Amniotic stem cell (primary cell): ENCODE measurements at regions not wholly inside any gene's neighbourhood (a gene's known extent, or its start where the extent isn't known, plus 50 kb on each side); places are given as distances from the start of the nearest gene placed in this dataset.
"Not testable (repeated sequence)": the region's sequence is repeated elsewhere in the genome, so short reads cannot be mapped to it uniquely, and the experiment has no call there.

Experiments
- DNase-seq: peaks from one replicate; lab custom pipeline; 2025; lab: John Stamatoyannopoulos, UW

- no peak for DNase-seq
Measured at GRCh38 chr12:25424211-25424731, 128.8 kb downstream of the LMNTD1 start.

- DNase-seq, result no peak
Measured at GRCh38 chr12:25423355-25424050, 129.6 kb downstream of the LMNTD1 start.

- DNase-seq, result no peak
Measured at GRCh38 chr12:25422241-25422640, 130.8 kb downstream of the LMNTD1 start.

- no peak for DNase-seq
Measured at GRCh38 chr12:25421651-25422167, 131.4 kb downstream of the LMNTD1 start.

GRCh38 chr12:25420116-25420515 is 133.0 kb downstream of the LMNTD1 start:
- no peak for DNase-seq

GRCh38 chr12:25419595-25419994 is 133.5 kb downstream of the LMNTD1 start:
- no peak for DNase-seq

- DNase-seq, result no peak
Measured at GRCh38 chr12:25417071-25417470, 136.0 kb downstream of the LMNTD1 start.

GRCh38 chr12:25416516-25416915 is 136.6 kb downstream of the LMNTD1 start:
- DNase-seq, result no peak

GRCh38 chr12:25415004-25415403 is 138.1 kb downstream of the LMNTD1 start:
- no peak for DNase-seq

GRCh38 chr12:25412735-25413134 is 140.3 kb downstream of the LMNTD1 start:
- DNase-seq, result no peak

- DNase-seq, result no peak
Measured at GRCh38 chr12:25404955-25405354, 148.1 kb downstream of the LMNTD1 start.

GRCh38 chr12:25401547-25402345 is 151.0 kb upstream of the KRAS start:
- no peak for DNase-seq

GRCh38 chr12:25397001-25397400 is 146.3 kb upstream of the KRAS start:
- DNase-seq, result no peak

GRCh38 chr12:25395227-25395626 is 144.5 kb upstream of the KRAS start:
- no peak for DNase-seq

- DNase-seq, result not testable (repeated sequence)
Measured at GRCh38 chr12:25394775-25395174, 144.0 kb upstream of the KRAS start.

GRCh38 chr12:25394025-25394424 is 143.3 kb upstream of the KRAS start:
- no peak for DNase-seq

- DNase-seq, result not testable (repeated sequence)
Measured at GRCh38 chr12:25391346-25391745, 140.6 kb upstream of the KRAS start.

- DNase-seq, result no peak
Measured at GRCh38 chr12:25388183-25388582, 137.5 kb upstream of the KRAS start.

GRCh38 chr12:25387732-25388050 is 137.0 kb upstream of the KRAS start:
- DNase-seq, result no peak

GRCh38 chr12:25386831-25387731 is 136.4 kb upstream of the KRAS start:
- DNase-seq, result peak; percentile 86

- no peak for DNase-seq
Measured at GRCh38 chr12:25384893-25385248, 134.1 kb upstream of the KRAS start.
